ENCODE measurements at regions not wholly inside any gene's neighbourhood (a gene's known extent, or its start where the extent isn't known, plus 50 kb on each side); places are given as distances from the start of the nearest gene placed in this dataset.

DNA sequence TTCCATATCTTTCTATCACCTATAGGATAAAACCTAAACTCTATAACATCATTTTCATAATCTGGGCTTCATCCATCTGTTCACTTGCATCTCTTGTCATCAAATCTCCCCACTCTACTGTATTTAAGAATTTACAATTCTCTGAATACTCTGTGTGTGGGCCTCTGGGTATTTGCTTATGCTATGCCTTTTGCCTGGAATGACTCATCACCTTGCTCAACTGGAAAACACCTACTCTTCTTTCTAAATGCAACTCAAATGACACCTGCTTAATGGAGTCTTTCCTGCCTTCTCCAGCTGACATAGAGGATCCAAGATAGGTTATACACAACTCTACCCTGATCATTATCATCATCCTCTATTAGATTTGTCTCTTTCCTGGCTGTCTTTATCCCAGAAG is 421.7 kb downstream of the SPATA31D1 start:
- Histone ChIP-seq H2AFZ (ENCODE audit: low read depth, low read length) (no peak overlapping the region), H4K20me1 (ENCODE audit: insufficient read depth, low read length) (no peaks in the 10 kb centered on the region), H3K36me3 (ENCODE audit: insufficient read depth, low read length) (no peaks in the 10 kb centered on the region), H3K4me1 (ENCODE audit: insufficient read depth, low read length) (no peaks in the 10 kb centered on the region), H3K9me3 (ENCODE audit: insufficient read depth, low read length, severe bottlenecking) (no peaks in the 10 kb centered on the region), H3K27me3 (ENCODE audit: insufficient read depth, low read length, poor library complexity) (no peaks in the 10 kb centered on the region), H3K27ac (ENCODE audit: low read length) (no peak overlapping the region), H3K79me2 (ENCODE audit: insufficient read depth, low read length) (no peaks in the 10 kb centered on the region), H3K9ac (ENCODE audit: low read depth, low read length) (no peak overlapping the region), H3K4me3 (ENCODE audit: low read depth in 1 of 2, low read length in 2 of 2) (no peak overlapping the region), H3K4me2 (ENCODE audit: insufficient read depth, low read length) (no peak overlapping the region)
- TF ChIP-seq EZH2 (IDR thresholded peaks at IDR 0.05; ENCODE audit: borderline replicate concordance, low read depth, low read length, severe bottlenecking) = no peak
- TF ChIP-seq, protein P1, sequence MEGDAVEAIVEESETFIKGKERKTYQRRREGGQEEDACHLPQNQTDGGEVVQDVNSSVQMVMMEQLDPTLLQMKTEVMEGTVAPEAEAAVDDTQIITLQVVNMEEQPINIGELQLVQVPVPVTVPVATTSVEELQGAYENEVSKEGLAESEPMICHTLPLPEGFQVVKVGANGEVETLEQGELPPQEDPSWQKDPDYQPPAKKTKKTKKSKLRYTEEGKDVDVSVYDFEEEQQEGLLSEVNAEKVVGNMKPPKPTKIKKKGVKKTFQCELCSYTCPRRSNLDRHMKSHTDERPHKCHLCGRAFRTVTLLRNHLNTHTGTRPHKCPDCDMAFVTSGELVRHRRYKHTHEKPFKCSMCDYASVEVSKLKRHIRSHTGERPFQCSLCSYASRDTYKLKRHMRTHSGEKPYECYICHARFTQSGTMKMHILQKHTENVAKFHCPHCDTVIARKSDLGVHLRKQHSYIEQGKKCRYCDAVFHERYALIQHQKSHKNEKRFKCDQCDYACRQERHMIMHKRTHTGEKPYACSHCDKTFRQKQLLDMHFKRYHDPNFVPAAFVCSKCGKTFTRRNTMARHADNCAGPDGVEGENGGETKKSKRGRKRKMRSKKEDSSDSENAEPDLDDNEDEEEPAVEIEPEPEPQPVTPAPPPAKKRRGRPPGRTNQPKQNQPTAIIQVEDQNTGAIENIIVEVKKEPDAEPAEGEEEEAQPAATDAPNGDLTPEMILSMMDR (IDR thresholded peaks at IDR 0.05; ENCODE audit: borderline replicate concordance, extremely low read depth, low read length, poor library complexity, severe bottlenecking) = no peak
- ATAC-seq (ENCODE audit: insufficient read depth, low read depth) (no peak), DNase-seq (no peak)

DNA sequence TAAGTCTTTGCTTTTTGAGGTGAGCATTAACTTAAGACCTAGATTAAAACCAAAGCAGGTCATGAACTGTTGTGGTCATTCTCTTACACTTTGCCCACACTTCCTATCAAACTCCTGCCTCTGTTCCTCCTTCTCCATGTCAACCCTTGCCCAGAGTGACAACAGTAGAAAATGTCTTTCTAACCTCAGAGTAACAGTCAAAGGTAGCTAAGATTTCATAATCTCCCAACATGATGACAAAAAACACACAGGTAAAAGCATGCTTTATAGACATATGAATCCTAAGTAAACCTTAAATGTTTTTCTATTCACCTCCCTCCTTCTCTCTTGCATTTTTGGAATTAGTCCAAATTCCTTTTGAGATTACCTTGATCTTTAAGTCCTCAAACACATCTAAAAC is 422.3 kb downstream of the SPATA31D1 start:
- Histone ChIP-seq H2AFZ (ENCODE audit: low read depth, low read length) (no peak overlapping the region), H3K36me3 (ENCODE audit: insufficient read depth, low read length) (no peaks in the 10 kb centered on the region), H3K79me2 (ENCODE audit: insufficient read depth, low read length) (no peaks in the 10 kb centered on the region), H3K9me3 (ENCODE audit: insufficient read depth, low read length, severe bottlenecking) (no peaks in the 10 kb centered on the region), H3K4me1 (ENCODE audit: insufficient read depth, low read length) (no peaks in the 10 kb centered on the region), H3K4me2 (ENCODE audit: insufficient read depth, low read length) (no peak overlapping the region), H3K9ac (ENCODE audit: low read depth, low read length) (no peak overlapping the region), H3K27ac (ENCODE audit: low read length) (no peak overlapping the region), H3K27me3 (ENCODE audit: insufficient read depth, low read length, poor library complexity) (no peaks in the 10 kb centered on the region), H4K20me1 (ENCODE audit: insufficient read depth, low read length) (no peaks in the 10 kb centered on the region), H3K4me3 (ENCODE audit: low read depth in 1 of 2, low read length in 2 of 2) (no peak overlapping the region)
- TF ChIP-seq, protein P1 (IDR thresholded peaks at IDR 0.05; ENCODE audit: borderline replicate concordance, extremely low read depth, low read length, poor library complexity, severe bottlenecking) = no peak
- TF ChIP-seq EZH2 (IDR thresholded peaks at IDR 0.05; ENCODE audit: borderline replicate concordance, low read depth, low read length, severe bottlenecking) = no peak
- DNase-seq = no peak
- no peak for ATAC-seq (ENCODE audit: insufficient read depth, low read depth)

DNA sequence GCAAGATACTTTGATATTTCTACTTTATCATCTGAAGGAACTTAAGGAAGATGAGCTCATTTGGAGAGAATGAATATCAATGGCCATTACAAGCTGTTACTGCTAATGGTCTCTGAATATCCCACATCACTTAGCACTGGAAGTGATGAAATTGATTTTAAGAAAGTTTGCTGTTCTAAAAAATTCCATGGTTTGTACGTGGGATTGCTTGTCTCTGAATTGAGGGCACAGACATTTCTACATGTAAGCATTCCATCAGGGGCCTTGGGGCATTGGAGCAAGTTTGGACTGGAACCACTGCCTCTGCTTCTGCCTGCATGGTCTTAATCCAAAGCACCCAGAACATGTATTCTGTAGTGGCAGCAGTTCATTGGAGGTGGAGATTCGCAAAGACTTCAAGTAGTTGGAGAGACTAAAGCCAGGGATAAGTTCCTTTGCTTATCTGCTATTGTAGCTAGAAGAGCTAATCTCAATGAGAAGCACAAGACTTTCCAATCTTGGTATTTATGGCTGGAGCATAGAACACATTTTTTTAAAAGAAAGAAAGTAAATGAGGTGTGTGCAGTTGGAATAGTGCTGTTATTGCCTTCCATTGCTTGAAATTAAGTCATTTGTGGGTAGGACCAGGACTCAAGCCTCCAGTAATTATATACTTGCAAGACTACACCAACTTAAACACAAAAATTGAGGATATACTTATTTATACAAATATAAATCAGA is 424.2 kb downstream of the SPATA31D1 start:
- no peak for DNase-seq
- Histone ChIP-seq H3K36me3 (ENCODE audit: insufficient read depth, low read length) (no peaks in the 10 kb centered on the region), H4K20me1 (ENCODE audit: insufficient read depth, low read length) (no peaks in the 10 kb centered on the region), H3K4me3 (ENCODE audit: low read depth in 1 of 2, low read length in 2 of 2) (no peak overlapping the region), H3K79me2 (ENCODE audit: insufficient read depth, low read length) (no peaks in the 10 kb centered on the region), H3K4me1 (ENCODE audit: insufficient read depth, low read length) (no peaks in the 10 kb centered on the region), H3K9me3 (ENCODE audit: insufficient read depth, low read length, severe bottlenecking) (no peaks in the 10 kb centered on the region), H3K27ac (ENCODE audit: low read length) (no peak overlapping the region), H2AFZ (ENCODE audit: low read depth, low read length) (no peak overlapping the region), H3K4me2 (ENCODE audit: insufficient read depth, low read length) (no peak overlapping the region), H3K27me3 (ENCODE audit: insufficient read depth, low read length, poor library complexity) (no peaks in the 10 kb centered on the region), H3K9ac (ENCODE audit: low read depth, low read length) (no peak overlapping the region)
- ATAC-seq (ENCODE audit: insufficient read depth, low read depth) = no peak
- TF ChIP-seq, protein P1 (IDR thresholded peaks at IDR 0.05; ENCODE audit: borderline replicate concordance, extremely low read depth, low read length, poor library complexity, severe bottlenecking) = no peak
